Fibroblast of lung (primary cell): ENCODE measurements at regions not wholly inside any gene's neighbourhood (a gene's known extent, or its start where the extent isn't known, plus 50 kb on each side); places are given as distances from the start of the nearest gene placed in this dataset.

Experiments used
- EZH2 ChIP-seq: IDR thresholded peaks from 2 replicates; pipeline ENCODE4 v1.5.1; 2012; ENCODE audit warnings: low read length, control low read depth, mild to moderate bottlenecking; ENCODE audit errors: missing control alignments
- TF ChIP-seq, protein P1 (sequence below), 2 donors: IDR thresholded peaks in 1 of 2; conservative IDR thresholded peaks in 1 of 2; 1 replicate in 1 of 2; 2 replicates in 1 of 2; pipeline ENCODE4 v1.5.1; 2011 to 2012; ENCODE audit warnings: low read length in 2 of 2, control low read depth in 1 of 2, inconsistent platforms in 1 of 2, low read depth in 1 of 2, mild to moderate bottlenecking in 1 of 2

DNA sequence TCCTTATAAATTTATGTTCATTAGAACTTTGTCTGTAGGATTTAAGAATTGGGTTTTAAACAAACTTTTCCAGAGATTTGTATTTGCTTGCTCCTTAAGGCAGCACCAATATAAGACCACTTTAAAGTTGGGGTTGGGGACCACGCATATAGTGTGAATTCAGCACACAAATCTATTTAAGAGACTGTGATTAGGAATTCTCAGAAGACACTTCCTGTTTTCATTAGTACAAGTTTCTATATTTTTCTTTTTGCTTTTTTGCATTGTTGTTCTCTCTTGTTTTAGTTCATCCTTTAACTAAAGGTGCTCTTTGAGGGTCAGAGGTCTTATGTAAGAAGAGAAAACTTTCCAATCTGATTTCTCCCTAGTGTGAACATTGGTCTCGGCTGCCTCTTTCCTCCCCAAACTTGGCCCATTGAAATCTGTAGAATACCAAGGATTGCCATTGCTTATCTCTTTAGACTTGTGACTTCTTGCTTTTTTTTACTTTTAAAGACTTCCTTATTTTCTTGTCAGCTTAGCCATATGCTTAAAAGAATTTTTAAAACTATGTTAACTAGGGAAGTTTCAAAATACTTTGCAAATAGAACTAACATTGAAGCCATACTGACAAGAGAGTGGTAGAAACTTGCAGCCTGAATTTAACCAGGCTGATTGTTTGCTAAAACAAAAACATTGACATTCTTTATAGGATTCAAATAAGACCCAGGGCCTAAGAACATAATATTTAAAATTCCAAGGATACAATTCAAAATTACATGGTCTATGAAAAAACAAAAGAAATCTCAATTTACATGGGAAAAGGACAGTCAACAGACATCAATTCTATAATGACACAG lies 264.1 kb upstream of the FN1 start:
- TF ChIP-seq, protein P1, sequence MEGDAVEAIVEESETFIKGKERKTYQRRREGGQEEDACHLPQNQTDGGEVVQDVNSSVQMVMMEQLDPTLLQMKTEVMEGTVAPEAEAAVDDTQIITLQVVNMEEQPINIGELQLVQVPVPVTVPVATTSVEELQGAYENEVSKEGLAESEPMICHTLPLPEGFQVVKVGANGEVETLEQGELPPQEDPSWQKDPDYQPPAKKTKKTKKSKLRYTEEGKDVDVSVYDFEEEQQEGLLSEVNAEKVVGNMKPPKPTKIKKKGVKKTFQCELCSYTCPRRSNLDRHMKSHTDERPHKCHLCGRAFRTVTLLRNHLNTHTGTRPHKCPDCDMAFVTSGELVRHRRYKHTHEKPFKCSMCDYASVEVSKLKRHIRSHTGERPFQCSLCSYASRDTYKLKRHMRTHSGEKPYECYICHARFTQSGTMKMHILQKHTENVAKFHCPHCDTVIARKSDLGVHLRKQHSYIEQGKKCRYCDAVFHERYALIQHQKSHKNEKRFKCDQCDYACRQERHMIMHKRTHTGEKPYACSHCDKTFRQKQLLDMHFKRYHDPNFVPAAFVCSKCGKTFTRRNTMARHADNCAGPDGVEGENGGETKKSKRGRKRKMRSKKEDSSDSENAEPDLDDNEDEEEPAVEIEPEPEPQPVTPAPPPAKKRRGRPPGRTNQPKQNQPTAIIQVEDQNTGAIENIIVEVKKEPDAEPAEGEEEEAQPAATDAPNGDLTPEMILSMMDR (conservative IDR thresholded peaks at IDR 0.05 in 1 of 2, IDR thresholded peaks at IDR 0.05 in 1 of 2; ENCODE audit: low read depth in 1 of 2, low read length in 2 of 2), result no peak
- TF ChIP-seq EZH2, result no peak
